ENCODE measurements at regions not wholly inside any gene's neighbourhood (a gene's known extent, or its start where the extent isn't known, plus 50 kb on each side); places are given as distances from the start of the nearest gene placed in this dataset.

DNA sequence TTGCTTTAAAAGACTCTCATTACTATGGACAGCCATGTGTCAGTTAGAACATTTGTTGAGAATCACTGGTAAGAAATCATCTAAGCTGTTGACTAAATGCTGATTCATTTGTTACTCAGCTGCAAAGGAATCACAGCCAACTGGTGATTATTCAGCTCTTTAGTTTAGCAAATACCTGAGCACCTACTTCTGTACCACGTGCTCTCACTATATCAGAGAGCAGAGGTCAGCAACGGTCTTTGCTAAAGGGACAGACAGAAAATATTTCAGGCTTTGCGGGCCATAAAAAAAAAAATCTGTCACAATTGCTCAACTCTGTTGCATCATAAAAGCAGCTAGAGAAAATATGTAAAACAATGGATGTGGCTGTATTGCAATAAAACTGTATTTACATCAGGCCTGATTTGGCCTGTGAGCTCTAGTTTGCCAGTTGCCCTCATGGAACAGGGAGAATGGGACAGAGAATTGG lies 377.6 kb downstream of the DNAH5 start:
- no peak for FAIRE-seq

DNA sequence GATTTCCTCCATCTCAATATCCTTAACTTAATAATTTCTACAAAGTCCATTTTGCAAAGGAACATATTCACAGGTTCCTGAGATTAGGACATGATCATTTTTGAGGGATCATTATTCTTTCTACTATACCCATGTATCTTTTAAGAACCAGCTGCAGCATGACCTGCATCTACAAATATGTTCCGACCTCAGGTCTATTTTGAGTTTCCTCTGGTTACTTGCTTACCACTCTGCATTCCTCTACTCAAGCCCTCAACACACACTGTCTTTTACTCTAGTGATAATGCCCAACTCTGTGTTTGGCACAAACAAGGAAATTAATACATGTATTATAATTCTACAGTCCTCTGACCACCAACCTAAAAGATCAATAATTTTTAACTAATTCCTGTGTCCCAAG lies 386.1 kb downstream of the DNAH5 start:
- no peak for FAIRE-seq

DNA sequence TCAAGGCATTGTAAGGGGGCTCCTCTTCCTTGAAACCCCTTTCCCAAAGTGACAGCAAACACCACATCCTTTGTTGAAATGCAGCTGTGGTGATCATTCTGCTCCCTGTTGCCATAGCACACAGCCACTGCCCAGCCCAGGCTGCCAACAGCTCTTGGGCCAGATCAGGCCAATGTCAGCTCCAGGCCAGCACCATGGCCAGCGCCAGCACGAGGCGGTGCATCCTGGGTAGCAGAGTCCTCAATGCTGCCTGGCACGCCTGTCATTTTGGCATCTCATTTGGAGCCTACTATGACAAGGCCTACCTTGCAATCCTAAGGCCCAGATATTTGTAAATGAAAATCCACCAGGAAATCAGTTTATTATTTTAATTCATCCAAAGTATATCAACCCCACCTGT lies 390.6 kb downstream of the DNAH5 start:
- no peak for FAIRE-seq

DNA sequence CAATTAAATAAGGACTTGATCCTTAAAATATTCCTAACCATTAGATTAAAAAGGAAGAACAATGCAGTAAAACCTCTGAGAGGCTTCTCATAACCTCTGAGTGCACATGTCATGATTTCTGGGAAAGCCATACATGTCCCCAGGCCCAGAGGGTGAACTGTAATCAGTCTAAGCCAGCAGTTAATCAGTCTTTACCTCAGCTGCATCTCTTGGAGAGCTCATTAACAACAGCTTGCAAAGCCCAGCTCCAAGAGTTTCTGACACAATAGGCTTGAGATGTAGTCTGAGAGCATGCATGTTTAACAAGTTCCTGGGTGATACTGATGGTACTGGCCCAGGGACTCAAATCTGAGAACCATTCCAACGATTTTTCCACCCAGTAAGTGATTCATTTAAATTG lies 392.1 kb downstream of the DNAH5 start:
- no peak for FAIRE-seq

DNA sequence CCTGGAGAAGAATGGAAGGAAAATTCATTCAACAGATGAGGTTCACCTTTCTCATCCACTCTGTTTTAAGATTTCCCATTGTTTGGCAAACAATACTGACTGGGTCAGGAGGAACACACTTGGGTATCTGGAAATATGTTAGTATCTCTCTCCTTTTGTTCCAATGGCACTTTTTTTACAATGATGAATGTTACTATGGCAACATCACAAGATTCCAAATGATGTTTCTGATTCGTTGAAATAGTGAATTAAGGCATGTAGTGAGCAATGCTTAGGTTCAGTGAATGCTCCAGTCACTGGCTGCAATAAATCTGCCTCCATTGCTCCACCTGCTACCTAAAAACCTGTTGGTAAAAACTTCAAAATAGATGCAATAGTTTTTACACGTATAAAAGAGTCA lies 392.8 kb downstream of the DNAH5 start:
- FAIRE-seq = no peak

DNA sequence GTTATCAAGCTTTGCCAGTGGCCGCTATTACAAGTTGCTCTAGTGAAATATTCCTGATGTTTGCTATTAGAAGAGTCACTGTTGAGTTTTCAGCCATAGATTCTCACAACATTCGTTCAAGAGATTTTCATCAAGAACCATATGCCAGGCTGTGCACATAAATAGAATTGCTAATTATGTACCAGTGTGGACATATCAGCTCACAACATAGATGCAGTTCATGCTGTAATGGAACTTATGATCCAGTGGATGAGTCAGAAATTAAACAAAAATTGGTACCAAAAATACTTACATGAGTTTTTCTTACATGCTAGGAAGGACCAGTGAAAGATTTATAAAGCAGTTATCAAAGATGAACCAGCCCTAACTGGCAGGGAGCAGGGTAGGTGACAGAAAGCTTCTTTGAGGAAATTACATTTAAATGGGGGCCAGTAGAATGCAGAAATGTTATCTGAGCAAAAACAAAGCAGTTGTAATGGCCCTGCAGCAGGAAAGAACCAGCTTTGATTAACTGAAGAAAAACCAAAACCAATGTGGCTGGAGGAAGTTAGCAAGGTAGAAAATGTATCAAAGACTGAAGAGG lies 404.2 kb downstream of the DNAH5 start:
- no peak for FAIRE-seq

DNA sequence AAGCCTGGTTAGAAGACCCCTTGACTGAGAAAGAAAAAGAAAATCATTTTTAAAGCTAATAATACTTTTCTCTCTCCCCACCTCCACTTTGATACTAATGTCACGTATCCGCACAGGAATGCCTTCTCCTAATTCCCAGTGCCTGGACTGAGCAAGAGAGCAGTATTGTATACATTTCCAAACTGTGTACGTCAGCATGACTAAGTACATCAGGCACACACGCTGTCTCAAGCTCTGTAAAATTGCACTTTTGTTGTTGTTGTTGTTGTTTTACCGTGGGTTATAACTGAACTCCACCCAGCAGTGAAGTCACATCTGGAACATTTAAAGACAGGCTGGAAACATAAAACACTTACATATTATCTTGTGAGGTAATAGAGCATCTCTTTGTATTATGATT lies 407.6 kb downstream of the DNAH5 start:
- no peak for FAIRE-seq

DNA sequence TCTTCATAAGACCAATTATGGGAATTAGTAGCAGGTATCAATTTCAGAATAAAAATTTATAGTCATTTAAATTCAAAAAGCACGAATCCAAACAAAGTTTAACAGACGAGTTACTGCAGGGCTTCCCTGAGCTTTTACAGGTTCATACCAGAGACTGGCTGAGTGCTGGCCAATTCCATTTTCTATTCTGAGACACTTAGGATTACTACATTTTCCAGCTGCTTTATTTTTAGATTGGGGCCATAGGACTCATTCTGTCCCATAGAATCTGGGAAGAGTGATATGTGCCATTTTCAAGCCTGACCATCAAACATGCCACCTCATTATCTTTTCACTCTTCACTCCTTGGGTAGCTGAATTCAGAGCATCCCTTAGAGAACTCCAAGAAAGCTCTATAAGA lies 410.7 kb downstream of the DNAH5 start:
- FAIRE-seq = no peak

DNA sequence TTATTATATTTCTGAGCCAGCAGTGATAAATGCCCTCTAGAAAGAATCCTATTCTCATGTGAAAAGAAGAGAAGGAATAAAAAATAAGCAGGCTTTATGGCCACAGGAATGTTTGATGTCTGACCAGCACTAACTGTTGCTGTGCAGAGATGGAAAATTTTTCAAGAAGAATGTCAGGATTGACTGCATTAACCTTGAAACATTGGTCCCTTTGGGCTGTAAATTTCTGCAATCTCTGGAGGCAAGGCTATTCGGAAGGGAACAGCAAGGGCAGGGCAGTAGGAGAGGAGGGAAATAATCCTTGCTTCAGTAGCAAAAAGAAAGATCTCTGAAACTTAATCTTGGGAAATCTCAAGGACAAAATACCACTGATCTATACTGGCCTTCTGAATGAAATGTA lies 415.2 kb downstream of the DNAH5 start:
- no peak for FAIRE-seq

DNA sequence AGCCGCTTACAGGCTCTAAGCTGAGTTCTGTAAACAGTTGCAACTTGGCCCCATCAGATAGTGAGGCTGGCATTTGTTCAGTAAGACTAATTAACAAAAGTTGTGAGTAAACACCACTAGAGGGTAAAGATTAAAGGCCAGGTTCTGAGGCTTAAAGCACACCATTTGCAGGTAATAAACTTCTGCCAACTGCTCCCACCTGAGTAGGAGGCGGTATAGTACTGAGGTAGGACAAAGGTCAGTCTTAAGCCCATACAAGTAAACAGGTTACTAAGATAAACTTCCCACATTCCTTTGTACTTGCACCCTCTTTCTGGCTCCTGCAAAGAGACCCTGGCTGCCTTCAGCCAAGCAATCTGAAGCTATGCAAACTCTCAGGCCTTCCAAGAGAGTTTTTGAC lies 419.6 kb downstream of the DNAH5 start:
- FAIRE-seq = no peak

DNA sequence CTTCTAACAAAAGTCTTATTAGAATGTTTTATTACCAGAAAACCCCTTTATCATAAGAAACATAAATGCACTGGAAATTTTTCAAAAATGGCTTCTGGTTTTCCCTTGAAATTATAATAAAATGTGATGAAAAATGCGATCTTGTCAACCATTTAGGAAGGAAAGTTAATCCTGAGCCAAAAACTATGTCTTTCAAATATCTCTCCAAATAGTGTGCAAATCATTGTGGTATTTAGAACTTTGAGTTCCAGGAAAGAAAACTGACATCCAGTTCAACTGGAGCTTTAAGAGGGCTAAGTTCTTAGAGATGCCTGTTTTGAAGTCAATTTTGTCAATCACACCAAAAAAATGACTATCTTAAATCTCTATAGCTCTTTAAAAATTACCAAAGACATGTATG lies 425.4 kb downstream of the DNAH5 start:
- no peak for FAIRE-seq

DNA sequence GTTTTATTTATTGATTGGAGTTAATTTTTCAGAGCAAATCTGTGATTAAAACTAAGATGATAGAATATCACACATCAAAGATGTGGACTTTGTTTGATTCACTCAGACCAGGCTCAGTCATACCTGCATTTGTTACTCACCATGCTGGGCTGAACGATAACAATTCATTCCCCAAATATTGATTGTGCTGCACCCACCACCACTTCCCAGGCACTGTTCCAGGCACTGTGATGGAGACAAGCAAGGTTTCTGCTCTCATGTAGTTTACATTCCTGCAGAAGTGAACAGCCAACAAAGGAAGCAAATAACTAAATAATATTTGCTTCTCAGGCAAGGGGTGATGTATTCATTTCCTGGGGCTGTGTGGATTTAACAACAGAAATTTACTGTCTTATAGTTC lies 428.3 kb downstream of the DNAH5 start:
- no peak for FAIRE-seq

DNA sequence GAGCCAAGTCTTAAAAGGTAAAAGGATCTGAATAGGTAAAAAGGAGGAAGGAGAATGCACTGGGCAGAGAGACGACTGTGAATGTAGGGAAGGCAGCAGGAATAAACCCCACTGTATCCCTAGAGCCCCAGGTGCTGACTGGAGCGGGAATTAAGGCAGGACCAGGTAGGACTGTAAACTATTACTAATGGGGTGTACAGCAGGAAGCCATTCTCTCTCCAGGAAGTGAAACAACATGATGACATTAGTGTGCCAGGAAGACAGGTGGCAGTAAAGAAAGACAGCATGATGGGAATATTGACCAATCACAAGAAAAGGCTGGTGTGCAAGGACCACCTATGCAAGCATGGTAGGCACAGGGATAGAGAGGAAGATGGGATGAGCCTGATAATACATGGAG lies 433.0 kb downstream of the DNAH5 start:
- no peak for FAIRE-seq

DNA sequence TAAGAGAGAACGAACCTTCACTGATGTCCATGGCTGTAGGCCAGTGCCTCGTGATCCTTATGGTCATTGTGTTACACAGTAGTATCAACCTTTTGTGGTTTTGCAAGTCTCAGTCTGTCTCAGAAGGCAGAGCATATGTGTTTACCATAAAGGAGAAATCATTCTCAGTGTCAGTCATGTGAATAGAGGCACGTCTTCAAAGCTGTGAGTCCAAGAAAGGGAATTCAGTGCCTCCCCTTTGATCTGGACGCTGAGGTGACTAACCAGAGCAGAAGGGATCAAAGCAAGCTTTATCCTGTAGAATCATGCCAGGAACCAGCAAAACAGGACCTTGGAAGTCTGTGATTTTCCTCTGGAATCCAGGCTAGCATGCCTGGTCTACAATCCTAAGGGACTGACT lies 433.9 kb downstream of the DNAH5 start:
- FAIRE-seq = no peak

DNA sequence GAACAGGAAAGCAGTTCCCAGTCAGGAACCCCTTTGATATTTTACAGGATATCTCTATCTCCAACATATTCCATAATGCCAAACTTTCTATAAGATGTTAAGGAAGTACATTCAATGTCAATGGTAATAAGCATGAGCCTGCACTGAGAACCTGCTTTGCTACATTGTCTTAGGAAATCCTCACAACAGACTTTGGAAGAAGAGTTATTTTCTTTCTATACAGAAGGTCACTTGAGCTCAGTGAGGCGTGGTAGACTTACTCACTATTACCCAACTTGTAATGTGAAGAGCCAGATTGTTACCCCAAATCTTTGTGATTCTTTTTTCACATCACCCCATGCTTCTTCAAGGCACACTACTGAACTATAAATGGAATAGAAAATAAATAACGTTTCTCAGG lies 435.9 kb downstream of the DNAH5 start:
- FAIRE-seq = no peak

DNA sequence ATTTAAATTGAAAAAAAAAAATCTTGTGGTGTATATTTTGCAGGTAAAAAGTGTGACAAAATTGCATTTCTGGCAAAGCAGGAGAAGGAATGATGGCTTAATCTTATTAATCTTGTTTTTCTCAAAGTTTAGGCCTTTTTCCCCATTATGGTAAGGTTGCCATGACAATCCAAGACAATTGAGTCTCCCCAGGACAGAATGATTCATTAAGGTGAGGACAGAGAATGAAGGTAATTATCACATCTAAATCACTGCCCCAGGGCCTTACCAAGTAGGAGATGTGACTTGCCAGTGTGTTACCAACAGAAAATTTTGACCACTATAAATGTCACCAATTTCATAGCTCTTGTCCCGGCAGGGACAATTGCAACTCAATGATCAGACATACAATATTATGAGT lies 439.2 kb downstream of the DNAH5 start:
- FAIRE-seq = no peak

DNA sequence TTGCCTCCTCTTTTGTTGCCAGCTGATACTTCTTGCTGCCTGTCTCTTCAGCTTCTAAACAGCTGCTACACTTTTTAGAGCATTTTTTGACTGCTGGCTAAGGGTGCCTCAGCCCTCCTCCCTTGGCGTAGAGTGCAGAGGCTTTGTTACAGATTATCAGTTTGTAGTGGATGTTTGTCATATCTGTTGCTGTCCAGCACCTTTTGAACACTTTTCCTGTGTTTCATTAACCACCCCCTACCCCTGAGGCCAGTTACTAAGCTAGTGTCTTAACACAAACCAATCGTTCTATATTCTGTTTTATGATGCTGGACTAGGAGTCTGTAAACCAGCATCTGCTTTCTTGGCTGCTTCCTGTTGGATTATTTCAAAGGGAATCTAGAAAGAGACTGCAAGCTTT lies 441.5 kb downstream of the DNAH5 start:
- FAIRE-seq = no peak

DNA sequence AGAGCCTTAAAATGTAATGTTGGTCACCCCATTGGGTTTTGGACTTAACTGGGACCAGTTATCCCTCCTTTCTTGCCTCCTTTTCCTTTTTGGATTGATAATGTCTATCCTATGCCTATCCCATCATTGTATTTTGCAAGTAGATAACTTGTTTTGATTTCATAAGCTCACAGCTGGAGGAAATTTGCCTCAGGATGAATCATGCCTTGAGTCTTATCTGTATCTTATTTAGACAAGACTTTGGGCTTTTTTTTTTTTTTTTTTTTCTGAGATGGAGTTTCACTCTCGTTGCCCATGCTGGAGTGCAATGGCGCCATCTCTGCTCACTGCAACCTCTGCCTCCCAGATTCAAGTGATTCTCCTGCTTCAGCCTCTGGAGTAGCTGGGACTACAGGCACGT lies 443.3 kb downstream of the DNAH5 start:
- no peak for FAIRE-seq

DNA sequence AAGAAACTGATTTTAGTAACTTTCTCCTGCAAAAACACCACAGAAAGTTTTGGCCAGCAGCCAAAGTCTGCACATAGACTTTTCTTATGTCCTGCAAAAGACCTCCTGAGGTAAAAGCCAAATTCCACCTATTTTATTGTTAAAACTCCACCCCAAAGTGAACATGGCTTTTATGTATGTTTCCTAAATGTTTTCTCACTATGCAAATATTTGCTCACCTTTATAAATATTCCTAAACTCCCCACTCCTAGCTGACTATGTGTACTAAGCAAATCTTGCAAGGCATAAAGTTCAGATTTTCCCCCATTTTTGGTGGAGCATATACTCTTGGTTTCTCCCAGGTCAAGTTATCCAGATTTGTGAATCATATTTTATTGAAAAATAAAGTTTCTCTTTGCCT lies 446.2 kb downstream of the DNAH5 start:
- no peak for FAIRE-seq

DNA sequence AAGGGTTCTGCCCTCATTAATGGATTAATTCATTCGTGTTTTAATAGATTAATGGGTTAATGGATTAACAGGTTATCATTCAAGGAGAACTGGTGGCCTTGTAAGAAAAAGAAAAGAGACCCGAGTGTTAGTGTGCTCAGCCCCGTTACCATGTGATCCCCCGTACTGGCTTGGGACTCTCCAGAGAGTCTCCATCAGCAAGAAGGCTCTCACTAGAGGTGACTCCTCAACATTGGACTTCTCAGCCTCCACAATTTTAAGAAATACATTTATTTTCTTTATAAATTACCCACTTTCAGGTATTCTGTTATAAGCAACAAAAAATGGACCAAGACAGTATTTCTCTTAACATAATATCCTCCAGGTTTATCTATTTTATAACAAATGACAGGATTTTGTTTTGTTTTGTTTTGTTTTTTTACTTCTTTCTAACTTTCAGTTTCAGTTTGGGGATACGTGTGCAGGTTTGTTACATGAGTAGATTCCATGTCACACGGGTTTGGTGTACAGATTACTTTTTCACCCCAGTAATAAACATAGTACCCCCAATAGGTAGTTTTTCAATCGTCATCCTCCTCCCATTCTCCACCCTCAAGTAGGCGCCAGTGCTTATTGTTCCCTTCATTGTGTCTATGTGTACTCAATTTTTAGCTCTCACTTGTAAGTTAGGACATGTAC lies 456.1 kb downstream of the DNAH5 start:
- no peak for FAIRE-seq

DNA sequence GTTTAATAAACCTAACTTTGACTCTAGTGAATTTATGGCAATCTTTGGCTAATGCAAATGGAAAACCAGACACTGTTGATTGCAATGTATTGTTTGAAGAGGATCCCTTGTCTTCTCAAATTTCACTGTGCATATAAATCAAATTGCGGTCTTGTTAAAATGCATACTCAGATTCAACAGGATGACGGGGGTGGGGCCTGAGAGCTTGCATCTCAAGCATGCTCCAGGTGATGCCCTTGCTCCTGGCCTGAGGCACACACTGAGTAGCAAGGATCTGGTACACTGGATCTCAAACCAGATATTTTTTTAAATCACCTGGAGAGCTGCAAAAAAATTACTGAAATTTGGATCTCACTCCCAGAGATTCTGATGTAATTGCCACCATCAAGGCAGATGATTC lies 463.7 kb downstream of the DNAH5 start:
- no peak for FAIRE-seq

DNA sequence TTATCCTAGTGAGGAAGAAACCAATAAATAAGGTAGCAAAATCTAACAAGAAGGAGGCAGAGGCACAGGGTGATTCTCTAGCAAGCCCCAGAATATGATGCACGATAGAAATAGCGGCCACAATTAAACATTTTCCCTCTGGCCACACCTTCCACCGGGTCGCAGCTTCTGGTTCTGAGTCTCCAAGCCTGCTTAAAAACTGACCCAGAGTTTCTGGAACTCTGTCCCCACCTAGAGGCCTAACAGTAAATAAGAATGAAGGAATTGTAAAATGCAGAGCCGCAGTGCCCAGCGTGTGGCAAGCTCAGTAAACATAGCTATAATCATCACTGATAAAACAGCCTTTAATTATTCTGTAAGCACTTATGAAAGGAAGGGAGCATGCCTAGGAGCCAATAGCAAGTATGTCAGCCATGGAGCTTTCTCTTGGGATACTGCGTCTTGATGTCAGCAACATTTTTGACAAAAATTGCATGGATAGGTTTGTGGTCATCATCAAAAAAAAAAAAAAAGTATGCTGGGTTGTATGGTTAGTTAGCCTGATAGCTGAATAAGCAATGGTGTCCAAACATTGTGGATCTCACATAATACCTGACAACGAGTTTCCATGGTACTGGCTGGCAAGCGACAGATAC lies 465.5 kb downstream of the DNAH5 start:
- no peak for FAIRE-seq

DNA sequence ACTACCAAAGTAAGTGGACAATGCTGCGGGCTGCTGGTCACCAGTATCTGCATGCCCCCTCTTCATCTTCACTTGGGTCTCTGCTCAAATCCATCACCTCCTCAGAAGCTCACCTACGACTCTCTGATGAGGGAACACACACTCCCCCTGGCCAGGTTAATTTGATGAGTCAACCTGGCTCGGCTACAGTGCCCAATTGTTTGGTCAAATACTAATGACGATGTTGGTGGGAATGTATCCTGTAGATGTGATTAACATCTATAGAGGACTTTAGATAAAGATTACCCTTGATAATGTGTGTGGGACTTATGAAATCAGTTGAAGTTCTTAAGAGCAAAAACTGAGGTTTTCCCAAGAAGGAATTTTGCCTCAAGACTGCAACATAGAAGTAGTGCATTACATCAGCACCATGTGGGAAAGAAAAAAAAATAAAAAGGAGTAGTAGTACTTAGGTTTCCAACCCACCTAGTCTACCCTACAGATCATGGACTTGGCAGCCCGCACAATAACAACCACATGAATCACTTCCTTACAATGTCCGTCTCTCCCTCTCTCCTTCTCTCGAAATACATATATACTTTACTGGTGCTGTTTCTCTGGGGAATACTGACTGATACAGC lies 467.3 kb downstream of the DNAH5 start:
- FAIRE-seq = no peak

DNA sequence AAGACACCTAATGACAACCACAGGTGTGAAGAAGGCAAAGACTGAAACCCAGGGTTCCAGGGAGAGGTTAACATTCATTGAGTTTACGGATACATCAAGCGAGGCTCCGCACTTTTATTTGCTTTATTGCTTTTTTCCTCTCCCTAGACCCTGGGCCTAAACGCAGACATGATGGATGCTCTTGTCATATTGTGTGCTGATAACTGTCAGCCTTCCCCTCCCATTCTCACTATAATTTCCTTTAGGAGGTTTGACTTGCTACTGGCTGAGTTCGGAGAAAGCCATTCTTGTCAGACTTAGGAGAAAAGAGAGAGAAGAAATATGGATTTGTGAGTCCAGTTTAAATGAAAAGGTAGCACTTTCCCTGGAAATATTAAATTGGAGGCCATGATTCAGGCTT lies 471.6 kb downstream of the DNAH5 start:
- FAIRE-seq = no peak

Measured in colon (tissue), 2 donors.